OCI-LY7 (cell line): ENCODE measurements at regions not wholly inside any gene's neighbourhood (a gene's known extent, or its start where the extent isn't known, plus 50 kb on each side); places are given as distances from the start of the nearest gene placed in this dataset.

Experiments used
- BruUV-seq: library from RNA; stranded (reverse); fragments of 400-500 nt; replicated peaks from 2 replicates; lab custom pipeline; 2021; lab: Mats Ljungman, UMichigan
- CTCF ChIA-PET: fragments of 300-600 bp; sonication (Branson Sonifier 250); formaldehyde crosslinking; loops from one replicate; lab custom pipeline; 2022; ENCODE audit warnings: antibody characterized with exemption; ENCODE audit not compliant: unreplicated experiment; lab: Charles Lee
- POLR2A ChIA-PET: fragments of 300-600 bp; sonication (Branson Sonifier 250); formaldehyde crosslinking; loops from one replicate; lab custom pipeline; 2022; ENCODE audit warnings: antibody characterized with exemption; lab: Charles Lee
- DNase-seq: peaks from one replicate; pipeline ENCODE4 v3.0.0-alpha.2; 2015; ENCODE audit warnings: low spot score
- H2AFZ ChIP-seq: fragments of 200-600 bp; sonication (generic), shearing (Covaris generic); 2 replicates; pipeline ENCODE4 v1.6.1; 2014; ENCODE audit warnings: mild to moderate bottlenecking, antibody characterized with exemption, low read length, moderate library complexity
- H3K27ac ChIP-seq: fragments of 200-600 bp; sonication (generic); 2 replicates; pipeline ENCODE4 v1.5.1; 2014; ENCODE audit warnings: mixed run types, low read depth, mild to moderate bottlenecking, moderate library complexity, low read length, inconsistent platforms; ENCODE audit not compliant: poor library complexity, severe bottlenecking
- H3K36me3 ChIP-seq: fragments of 200-600 bp; sonication (generic); 2 replicates; pipeline ENCODE4 v1.6.1; 2014; ENCODE audit warnings: mild to moderate bottlenecking, antibody characterized with exemption, low read length, moderate library complexity, mixed read lengths; ENCODE audit not compliant: insufficient read depth
- H3K4me1 ChIP-seq: fragments of 200-600 bp; sonication (generic); 2 replicates; pipeline ENCODE4 v1.5.1; 2014; ENCODE audit warnings: mild to moderate bottlenecking, low read length; ENCODE audit not compliant: insufficient read depth, poor library complexity, severe bottlenecking
- H3K4me2 ChIP-seq: fragments of 200-600 bp; sonication (generic); 2 replicates; pipeline ENCODE4 v1.6.1; 2014; ENCODE audit warnings: mild to moderate bottlenecking, low read length
- H3K4me3 ChIP-seq: fragments of 200-600 bp; sonication (generic); 2 replicates; pipeline ENCODE4 v1.5.1; 2014; ENCODE audit warnings: mild to moderate bottlenecking, low read depth, low read length; ENCODE audit not compliant: poor library complexity, severe bottlenecking
- H3K79me2 ChIP-seq: fragments of 200-600 bp; sonication (generic); 2 replicates; pipeline ENCODE4 v1.6.1; 2016; ENCODE audit warnings: low read depth, mild to moderate bottlenecking, low read length, moderate library complexity, mixed read lengths; ENCODE audit not compliant: insufficient read depth
- H3K9me2 ChIP-seq: fragments of 200-600 bp; sonication (generic); 2 replicates; pipeline ENCODE4 v1.6.1; 2016; ENCODE audit warnings: mild to moderate bottlenecking, low read length, mixed read lengths; ENCODE audit not compliant: insufficient read depth
- H3K9me3 ChIP-seq: fragments of 200-600 bp; sonication (generic); 2 replicates; pipeline ENCODE4 v1.6.1; 2014; ENCODE audit warnings: mild to moderate bottlenecking, mixed run types, low read length, mixed read lengths
- H4K20me1 ChIP-seq: fragments of 200-600 bp; sonication (generic); 2 replicates; pipeline ENCODE4 v1.6.1; 2014; ENCODE audit warnings: mild to moderate bottlenecking, antibody characterized with exemption, low read length, moderate library complexity, mixed read lengths; ENCODE audit not compliant: insufficient read depth
- EZH2phosphoT487 ChIP-seq: fragments of 200-600 bp; sonication (generic); IDR thresholded peaks from 2 replicates; pipeline ENCODE4 v1.6.1; 2018; ENCODE audit warnings: low read depth, borderline replicate concordance, mild to moderate bottlenecking, mixed run types, antibody characterized with exemption, low read length, moderate library complexity, mixed read lengths
- intact Hi-C: fragments of 100-400 bp; cut with micrococcal nuclease; formaldehyde crosslinking; loops from one replicate; pipeline ENCODE4 v1.10.0; 2022; ENCODE audit not compliant: unreplicated experiment
- TF ChIP-seq, protein P1 (sequence below): fragments of 200-600 bp; sonication (generic); conservative IDR thresholded peaks from 2 replicates; pipeline ENCODE4 v1.5.1; 2014; ENCODE audit warnings: mild to moderate bottlenecking, antibody characterized with exemption, low read length, moderate library complexity, mixed read lengths

- intact Hi-C loops: no loop called here
- ChIA-PET POLR2A (no interaction called here), CTCF (no interaction called here)
- Histone ChIP-seq H4K20me1 (no peaks in the 10 kb centered on the region), H3K4me1 (no peaks in the 10 kb centered on the region), H3K27ac (no peak overlapping the region), H3K4me2 (no peak overlapping the region), H2AFZ (no peak overlapping the region), H3K9me3 (no peaks in the 10 kb centered on the region), H3K36me3 (no peaks in the 10 kb centered on the region), H3K4me3 (no peak overlapping the region), H3K79me2 (no peaks in the 10 kb centered on the region), H3K9me2 (no peaks in the 10 kb centered on the region)
- DNase-seq: no peak
- BruUV-seq: no TSS peak
- TF ChIP-seq EZH2phosphoT487: no peak
- TF ChIP-seq, protein P1, sequence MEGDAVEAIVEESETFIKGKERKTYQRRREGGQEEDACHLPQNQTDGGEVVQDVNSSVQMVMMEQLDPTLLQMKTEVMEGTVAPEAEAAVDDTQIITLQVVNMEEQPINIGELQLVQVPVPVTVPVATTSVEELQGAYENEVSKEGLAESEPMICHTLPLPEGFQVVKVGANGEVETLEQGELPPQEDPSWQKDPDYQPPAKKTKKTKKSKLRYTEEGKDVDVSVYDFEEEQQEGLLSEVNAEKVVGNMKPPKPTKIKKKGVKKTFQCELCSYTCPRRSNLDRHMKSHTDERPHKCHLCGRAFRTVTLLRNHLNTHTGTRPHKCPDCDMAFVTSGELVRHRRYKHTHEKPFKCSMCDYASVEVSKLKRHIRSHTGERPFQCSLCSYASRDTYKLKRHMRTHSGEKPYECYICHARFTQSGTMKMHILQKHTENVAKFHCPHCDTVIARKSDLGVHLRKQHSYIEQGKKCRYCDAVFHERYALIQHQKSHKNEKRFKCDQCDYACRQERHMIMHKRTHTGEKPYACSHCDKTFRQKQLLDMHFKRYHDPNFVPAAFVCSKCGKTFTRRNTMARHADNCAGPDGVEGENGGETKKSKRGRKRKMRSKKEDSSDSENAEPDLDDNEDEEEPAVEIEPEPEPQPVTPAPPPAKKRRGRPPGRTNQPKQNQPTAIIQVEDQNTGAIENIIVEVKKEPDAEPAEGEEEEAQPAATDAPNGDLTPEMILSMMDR: no peak
Measured at GRCh38 chr12:29847246-29847645, 63.5 kb upstream of the TMTC1 start.

DNA sequence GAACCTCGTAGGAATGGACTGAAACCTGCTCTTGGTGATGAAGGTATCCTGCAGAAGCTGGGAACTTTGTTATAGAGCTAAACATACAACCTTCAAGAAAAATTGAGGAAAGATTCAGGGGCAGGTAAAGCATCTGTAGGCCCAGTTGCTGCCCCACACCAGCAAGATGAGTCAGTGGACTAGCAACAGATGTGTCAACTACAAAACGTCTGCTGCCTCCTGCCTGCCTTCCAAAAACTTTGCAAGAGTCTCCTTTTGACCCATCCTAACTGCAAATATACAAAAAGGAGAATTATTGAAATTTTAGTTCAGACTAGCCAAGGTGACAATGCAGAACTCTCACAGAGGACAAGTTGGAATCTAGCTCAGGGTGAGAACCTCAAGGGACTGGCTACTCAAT, 60.9 kb upstream of the TMTC1 start:
- H3K4me3 ChIP-seq: no peak overlapping the region
- BruUV-seq: no TSS peak
- ChIA-PET CTCF (no interaction called here), POLR2A (no interaction called here)
- intact Hi-C loops: no loop called here
- no peaks in the 10 kb centered on the region for H4K20me1 ChIP-seq
- no peaks in the 10 kb centered on the region for H3K9me3 ChIP-seq
- no peaks in the 10 kb centered on the region for H3K9me2 ChIP-seq
- no peak for DNase-seq
- H3K4me2 ChIP-seq: no peak overlapping the region
- TF ChIP-seq, protein P1: no peak
- H3K79me2 ChIP-seq: no peaks in the 10 kb centered on the region
- H3K4me1 ChIP-seq: no peaks in the 10 kb centered on the region
- H3K27ac ChIP-seq: no peak overlapping the region
- H3K36me3 ChIP-seq: no peaks in the 10 kb centered on the region
- no peak overlapping the region for H2AFZ ChIP-seq

GRCh38 chr12:29843036-29843435, 59.3 kb upstream of the TMTC1 start:
- Histone ChIP-seq H2AFZ (no peak overlapping the region), H3K4me2 (no peak overlapping the region), H3K9me2 (no peaks in the 10 kb centered on the region), H3K9me3 (0 out of 2 replicates have a peak, but pooled peaks cover 5% of the 10 kb centered on the region), H3K27ac (no peak overlapping the region), H4K20me1 (no peaks in the 10 kb centered on the region), H3K79me2 (no peaks in the 10 kb centered on the region), H3K4me1 (no peaks in the 10 kb centered on the region), H3K4me3 (no peak overlapping the region), H3K36me3 (no peaks in the 10 kb centered on the region)
- intact Hi-C loops: no loop called here
- CTCF ChIA-PET: no interaction called here
- no TSS peak for BruUV-seq
- POLR2A ChIA-PET: no interaction called here
- TF ChIP-seq, protein P1: no peak
- no peak for TF ChIP-seq EZH2phosphoT487
- no peak for DNase-seq
